HG03159 (cell line): ENCODE measurements at regions not wholly inside any gene's neighbourhood (a gene's known extent, or its start where the extent isn't known, plus 50 kb on each side); places are given as distances from the start of the nearest gene placed in this dataset.
"Not testable (repeated sequence)": the region's sequence is repeated elsewhere in the genome, so short reads cannot be mapped to it uniquely, and the experiment has no call there.

Experiments
- ATAC-seq: cut with Tn5 transposase; IDR thresholded peaks from one replicate; pipeline ENCODE4 v1.9.1; 2021; ENCODE audit warnings: mild to moderate bottlenecking, moderate library complexity; ENCODE audit not compliant: unreplicated experiment

DNA sequence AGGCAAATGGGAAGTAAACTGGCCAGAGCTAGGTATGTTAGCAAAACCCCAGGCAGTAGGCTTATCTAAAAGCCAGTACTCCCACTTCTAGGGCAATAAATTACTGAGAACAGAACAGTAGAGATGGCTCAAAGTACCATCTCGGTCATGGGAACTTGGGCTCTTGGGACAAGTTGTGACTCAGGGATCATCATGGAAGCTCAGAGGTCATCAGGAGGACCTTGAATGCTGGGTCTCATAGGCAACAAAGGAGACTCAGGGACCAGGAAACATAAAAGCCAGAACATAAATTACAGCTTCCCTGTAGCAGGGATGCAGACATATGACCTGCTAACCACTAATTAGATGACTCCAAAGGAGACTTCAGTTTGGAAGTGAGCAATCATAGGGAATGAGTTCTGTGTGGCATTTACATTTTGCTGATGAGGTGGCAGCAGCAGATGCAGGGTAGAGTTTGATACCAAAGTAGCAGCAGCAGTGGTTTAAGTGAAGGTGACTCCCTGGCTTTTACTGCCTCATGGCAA is 97.6 kb upstream of the SCAF11 start:
- ATAC-seq, result no peak

DNA sequence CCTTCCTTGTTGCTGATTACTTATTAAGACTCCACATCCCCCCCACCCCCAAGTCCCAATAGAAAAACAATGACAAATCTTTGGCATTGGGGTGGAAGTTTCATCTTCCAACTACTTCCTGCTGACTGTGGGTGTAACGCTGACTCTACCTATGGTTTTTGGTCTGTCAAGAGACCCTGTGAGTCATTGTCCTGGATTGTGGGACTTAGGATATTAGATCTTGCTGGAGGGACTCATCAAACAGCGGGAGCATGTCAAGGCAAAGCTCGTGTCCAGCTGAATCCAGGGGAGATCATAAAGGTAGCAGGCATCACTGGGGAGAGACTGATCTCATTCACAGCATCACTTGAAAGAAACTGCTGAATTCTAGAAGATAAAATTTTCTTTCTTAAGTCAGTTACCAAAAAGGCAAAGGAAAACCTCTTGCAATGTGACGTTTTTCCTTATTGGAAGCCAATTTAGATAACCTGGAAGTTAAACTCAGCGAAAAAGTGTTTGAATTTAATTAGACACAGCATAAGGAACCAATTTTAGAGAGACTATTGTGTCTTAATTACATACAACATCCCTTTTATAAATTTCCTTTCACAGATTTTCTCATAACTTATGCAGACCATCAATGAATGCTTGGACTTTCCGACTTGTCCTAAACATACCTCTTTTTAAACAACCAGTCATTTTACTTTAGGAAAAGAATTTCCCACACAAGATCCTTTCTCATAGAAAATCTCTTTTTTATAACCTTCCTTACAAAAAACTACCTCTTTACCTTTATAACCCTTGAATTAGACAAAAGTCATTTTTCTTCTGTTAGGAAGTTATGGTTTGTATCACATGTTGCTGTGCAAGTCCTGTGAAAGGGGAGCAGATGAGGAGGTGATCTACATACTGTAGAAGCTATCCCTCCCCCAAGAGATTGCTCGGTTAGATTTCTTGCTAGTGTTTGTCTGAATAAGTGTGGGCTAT is 94.6 kb upstream of the SCAF11 start:
- no peak for ATAC-seq

DNA sequence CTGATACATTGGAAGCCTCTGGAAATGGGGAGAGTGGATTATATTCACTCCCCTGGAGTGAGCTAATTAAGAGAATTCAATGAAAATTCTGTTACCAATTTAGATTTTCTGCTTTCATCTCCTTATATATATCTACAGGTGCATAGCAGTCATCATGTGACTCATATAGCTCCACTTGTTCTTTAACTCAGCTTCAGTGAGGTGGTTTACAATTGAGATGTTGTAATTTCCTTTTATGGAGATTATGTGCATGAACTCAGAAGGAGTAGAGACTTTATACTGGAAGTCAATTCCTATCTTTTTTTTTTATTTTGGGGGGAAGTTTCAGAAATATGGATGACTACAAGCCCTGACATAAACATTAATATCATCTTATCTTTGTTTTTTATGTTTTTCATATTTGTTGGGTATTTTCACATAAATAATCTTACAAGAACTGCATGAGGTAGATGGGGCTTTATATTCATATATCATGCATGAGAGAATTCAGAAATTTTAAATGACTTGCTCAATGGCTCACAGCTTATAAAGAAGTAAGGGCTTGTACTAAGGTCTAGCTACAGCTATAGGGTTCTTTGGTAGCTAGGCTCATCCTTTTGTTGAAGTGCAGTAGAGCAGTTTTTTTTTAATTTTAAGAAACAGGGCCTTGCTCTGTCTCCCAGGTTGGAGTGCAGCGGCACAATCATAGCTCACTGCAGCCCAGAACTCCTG is 92.3 kb upstream of the SCAF11 start:
- no peak for ATAC-seq

DNA sequence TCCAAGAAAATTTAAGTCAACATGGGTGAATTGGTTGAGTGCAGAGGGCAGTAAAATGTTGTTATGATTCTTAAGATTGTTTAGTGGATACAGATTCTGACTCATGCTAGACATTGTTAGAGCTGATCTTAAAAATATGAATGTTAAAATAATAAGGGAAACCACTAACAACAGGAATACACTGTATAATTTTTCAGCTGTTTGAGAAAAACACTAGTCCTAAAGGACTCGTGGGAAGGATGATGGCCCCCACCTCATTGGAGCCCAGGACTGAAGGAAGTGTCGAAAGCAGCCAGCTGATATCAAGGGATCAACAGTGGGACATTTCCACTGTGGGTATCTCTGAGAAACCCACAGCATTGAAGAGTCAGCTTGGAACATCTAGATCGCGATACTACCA is 82.9 kb upstream of the SCAF11 start:
- ATAC-seq, result no peak

DNA sequence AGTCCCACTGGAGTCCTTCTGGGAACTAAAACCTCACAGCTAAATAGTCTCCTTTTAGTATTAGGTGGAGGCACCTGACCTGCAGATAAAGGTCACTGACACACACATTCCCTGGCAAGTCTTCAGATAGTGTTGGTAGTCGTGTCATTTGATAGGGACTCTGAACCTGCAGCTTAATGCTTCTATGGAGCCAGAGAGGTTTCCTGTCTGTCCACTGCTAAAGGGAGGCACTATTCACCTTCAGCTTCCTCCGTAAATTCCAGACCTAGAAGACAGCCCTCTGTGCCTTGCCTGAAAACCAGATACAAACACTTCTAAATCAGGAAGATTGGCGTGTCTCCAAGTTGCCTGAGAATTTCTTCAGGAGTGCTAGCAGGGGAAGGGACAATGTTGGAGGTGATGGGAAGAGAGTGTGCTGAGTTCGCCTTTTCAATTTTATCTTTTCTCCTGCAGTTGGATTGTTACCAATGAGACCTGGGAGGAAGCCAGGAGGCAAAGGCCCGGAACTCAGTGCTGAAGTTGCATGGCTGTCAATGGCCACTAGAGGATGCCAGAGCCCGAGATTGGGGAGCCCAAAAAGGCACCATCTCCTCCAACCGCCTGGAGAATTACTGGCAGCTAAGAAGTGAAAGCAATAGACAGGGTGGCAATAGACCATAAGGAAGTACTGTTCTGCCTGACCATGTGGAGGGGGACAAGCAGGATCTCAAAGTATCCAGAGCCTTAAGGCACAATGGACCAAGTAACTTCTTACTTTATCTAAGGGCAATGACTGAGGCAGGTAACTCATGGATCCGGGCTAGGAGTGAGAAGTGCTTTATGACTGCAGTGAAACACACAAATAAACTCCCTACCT is 81.6 kb upstream of the SCAF11 start:
- peak; percentile 98 for ATAC-seq

DNA sequence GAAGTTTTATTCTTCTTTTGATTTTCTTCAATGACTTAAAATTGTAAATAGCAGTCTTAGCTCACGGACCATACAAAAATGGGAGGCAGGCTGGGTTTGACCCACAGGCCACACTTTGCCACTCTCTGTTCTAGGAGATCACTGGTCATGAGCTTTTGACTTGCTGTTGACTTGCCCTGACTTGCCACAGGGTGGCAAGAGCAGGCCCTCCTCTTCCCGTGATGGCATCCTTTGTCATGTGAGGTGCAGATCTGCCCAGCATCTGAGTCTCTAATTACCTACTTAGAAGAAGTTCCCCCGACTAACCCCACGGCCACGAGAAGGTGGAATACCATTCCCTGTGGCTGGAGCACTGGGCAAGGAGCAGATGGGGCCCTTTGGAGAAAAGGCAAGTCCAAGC is 81.0 kb upstream of the SCAF11 start:
- no peak for ATAC-seq

DNA sequence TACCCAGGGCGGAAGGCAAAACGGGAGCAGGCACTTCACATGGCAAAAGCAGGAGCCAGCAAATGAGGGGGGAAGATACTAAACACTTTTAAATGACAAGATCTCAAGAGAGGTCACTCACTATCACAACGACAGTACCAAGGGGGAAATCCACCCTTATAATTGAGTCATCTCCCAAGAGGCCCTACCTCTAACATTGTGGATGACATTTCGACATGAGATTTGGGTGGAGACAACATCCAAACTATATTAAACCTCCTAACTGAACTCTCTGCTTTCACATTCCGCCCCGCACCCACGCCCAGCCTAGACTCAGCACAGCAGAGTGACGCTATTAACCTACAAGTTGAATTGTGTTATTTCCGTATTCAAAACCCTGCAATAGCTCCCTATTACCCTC is 76.7 kb upstream of the SCAF11 start:
- no peak for ATAC-seq

DNA sequence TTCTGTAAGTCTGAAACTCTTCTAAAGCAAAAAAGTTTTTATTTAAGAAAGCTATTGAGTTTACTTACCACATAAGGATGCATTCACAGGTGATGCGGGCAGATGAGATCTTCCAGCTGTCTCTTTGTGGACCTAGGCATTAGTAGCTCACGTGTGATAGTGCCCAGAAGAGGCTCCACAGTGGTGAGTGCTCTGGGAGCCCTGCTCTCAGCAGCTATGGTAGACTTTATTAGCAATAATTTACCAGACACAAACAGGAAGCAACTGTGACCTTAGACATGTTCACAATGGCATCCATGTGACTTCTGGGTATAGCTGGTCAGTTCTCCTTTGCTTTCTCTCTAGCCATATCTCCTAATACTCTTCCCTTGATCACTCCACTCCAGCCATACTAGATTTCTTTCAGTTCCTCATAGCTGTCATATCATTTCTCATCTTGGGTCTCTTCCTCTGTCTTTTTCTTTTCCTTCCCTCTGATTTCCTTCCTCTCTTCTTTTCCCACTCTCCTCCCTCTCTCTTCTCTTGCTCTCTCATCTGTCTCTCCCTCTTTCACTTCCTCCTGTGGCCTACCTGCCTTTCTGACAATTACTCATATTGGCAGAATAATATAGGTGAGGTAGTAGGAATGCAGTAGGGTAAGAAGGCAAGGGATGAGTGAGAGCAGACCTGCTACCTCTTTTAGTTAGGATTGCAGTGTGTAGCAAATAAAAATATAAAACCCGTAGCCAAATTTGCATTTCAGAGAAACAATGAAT is 75.2 kb upstream of the SCAF11 start:
- ATAC-seq, result peak; percentile 77

DNA sequence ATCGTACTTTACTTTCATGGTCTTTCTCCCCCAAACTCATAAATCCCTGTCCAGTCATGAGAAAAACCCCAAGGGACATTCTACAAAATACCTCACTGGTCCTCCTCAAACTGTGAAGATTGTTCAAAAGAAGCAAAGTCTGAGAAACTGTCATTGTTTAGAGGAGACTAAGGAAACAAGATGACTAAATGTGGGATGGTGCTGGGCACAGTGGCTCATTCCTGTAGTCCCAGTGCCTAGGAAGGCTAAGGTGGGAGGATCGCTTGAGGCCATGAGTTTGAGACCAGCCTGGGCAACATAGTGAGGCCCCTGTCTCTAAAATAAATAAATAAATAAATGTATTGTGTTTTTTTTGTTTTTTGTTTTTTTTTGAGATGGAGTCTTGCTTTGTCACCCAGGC is 74.2 kb upstream of the SCAF11 start:
- no peak for ATAC-seq

DNA sequence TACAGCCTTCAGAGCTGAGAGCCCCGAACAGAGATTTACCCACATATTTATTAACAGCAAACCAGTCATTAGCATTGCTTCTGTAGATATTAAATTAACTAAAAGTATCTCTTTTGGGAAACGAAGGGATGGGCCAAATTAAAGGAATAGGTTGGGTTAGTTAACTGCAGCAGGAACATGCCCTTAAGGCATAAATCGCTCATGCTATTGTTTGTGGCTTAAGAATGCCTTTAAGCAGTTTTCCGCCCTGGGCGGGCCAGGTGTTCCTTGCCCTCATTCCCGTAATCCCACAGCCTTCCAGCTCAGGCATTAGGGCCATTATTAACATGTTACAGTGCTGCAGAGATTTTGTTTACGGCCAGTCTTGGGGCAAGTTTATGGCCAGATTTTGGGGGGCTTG is 68.3 kb upstream of the SCAF11 start:
- not testable (repeated sequence) for ATAC-seq

DNA sequence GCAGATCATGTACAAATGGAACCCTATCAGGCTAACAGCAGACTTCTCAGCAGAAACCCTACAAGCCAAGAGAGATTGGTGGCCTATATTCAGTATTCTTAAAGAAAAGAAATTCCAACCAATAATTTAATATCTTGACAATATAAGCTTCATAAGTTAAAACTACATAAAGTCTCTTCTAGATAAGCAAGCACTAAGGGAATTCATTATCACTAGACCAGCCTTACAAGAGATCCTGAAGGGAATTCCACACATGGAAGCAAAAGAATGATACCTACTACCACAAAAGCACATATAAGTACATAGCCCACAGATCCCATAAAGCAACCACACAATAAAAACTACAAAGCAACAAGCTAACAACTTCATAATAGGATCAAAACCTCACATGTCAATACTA is 60.4 kb upstream of the SCAF11 start:
- no peak for ATAC-seq

DNA sequence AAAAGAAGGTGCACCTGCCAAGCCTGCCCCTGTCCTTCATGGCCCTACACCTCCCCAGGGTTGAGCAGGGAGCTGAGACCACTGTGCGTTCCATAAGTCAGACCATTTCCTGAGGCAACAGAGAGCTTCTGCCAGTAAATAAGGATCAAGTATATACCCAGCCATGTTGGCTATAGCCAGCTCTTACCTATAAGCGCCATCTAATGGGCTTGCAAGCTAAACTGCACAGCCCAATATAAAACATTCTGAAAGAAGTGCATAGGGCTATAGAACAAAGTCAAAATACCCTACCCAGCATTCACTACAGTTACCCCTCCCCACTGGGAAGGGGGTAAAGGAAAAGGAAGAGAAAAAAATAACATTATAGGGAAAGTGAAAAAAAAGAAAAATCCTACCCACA is 59.3 kb upstream of the SCAF11 start:
- no peak for ATAC-seq

DNA sequence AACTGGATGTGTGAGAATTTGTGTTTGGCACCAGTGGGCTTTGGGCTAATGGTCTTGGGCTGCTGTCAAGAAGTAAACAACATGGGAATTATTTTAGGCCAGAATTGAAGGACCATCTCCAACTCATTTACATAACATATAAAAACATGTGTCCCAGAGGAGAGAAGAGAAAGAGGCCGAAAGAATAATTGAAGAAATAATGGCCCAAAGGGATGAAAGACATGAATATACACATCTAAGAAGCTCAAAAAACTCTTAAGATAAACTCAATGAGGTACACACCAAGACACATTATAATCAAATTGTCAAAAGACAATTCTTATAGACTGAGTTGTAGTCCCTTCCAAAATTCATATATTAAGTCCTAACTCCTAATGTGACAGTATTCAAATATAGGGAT is 56.1 kb upstream of the SCAF11 start:
- ATAC-seq, result no peak

DNA sequence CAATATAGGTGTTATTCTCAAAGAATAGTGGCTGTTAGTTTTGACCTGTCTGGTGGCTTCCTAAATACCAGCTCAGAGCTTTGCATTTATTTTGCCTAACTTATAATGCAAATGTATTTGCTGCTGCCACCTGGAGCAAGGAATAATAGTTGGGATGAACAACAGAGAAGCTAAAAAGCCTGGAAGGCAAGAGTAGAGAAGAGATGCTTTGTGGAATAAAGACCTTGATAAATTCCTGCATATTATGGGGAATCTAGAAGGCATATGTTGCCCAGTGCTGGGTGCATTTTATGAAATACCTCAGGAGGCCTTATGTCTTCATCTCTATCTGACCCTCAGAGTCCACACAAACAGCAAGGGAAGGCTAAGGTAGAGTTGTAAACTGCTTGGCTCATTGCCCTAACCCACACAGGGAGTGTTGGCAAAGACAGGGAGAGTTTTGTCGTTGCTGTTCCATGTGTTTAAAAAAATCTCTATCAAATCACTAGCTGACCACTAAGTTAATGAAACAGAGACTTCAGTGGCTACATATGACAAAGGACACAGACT is 53.7 kb upstream of the SCAF11 start:
- ATAC-seq, result no peak
